A549 (cell line): ENCODE measurements at regions not wholly inside any gene's neighbourhood (a gene's known extent, or its start where the extent isn't known, plus 50 kb on each side); places are given as distances from the start of the nearest gene placed in this dataset.
"Not testable (repeated sequence)": the region's sequence is repeated elsewhere in the genome, so short reads cannot be mapped to it uniquely, and the experiment has no call there.

Experiments used
- ATAC-seq, 2 experiments: fragments of 200-7000 bp in 1 of 2; fragments of >200 bp in 1 of 2; cut with Nextera tagmentation in 1 of 2; cut with Tn5 transposase in 1 of 2; 3 replicates each; pipeline versions ENCODE4 v1.8.0 to v1.9.1; 2018 to 2020; ENCODE audit warnings: mild to moderate bottlenecking in 1 of 2, moderate library complexity in 1 of 2
- CTCF ChIA-PET: fragments of 300-600 bp; sonication (Branson Sonifier 250); formaldehyde crosslinking; extraction: SDS; loops from one replicate; lab custom pipeline; 2021; ENCODE audit warnings: antibody characterized with exemption, inconsistent platforms; lab: Yijun Ruan, JAX
- POLR2A ChIA-PET: fragments of 350-600 bp; formaldehyde crosslinking; extraction: SDS; loops from one replicate; lab custom pipeline; 2021; ENCODE audit warnings: antibody characterized with exemption, inconsistent platforms; lab: Yijun Ruan, JAX
- DNase-seq, 2 experiments: peaks; one replicate each; pipeline versions ENCODE4 v3.0.0 to v3.0.0-alpha.2; 2011 to 2016; ENCODE audit warnings: low read depth in 1 of 2, low spot score in 1 of 2
- FAIRE-seq: peaks from 2 replicates; lab custom pipeline; 2011; peaks lifted over from hg19 to GRCh38; lab: Jason Lieb, UNC
- H3K27ac ChIP-seq, 2 experiments: fragments of >200 bp; sonication (Bioruptor Twin); formaldehyde crosslinking; 3 replicates each; pipeline ENCODE4 v1.5.1; 2016 to 2017
- H3K4me1 ChIP-seq: fragments of >200 bp; sonication (Bioruptor Twin); formaldehyde crosslinking; 3 replicates; pipeline ENCODE4 v1.6.1; 2016
- H3K4me2 ChIP-seq: fragments of >200 bp; sonication (Bioruptor Twin); formaldehyde crosslinking; 3 replicates; pipeline ENCODE4 v1.6.1; 2016
- H3K4me3 ChIP-seq: fragments of >200 bp; sonication (Bioruptor Twin); formaldehyde crosslinking; 3 replicates; pipeline ENCODE4 v1.5.1; 2016
- H3K9me3 ChIP-seq: fragments of >200 bp; sonication (Bioruptor Twin); formaldehyde crosslinking; 3 replicates; pipeline ENCODE4 v1.6.1; 2016
- MAFK ChIP-seq: fragments of 450-650 bp; IDR thresholded peaks from 2 replicates; pipeline ENCODE4 v1.6.1; 2014; ENCODE audit not compliant: partially characterized antibody
- WGBS: methylation state at CpG from one replicate; pipeline ENCODE4 v1.1.6; 2017; ENCODE audit errors: missing lambda C conversion rate; 5-methylcytosine and 5-hydroxymethylcytosine counted together

- TF ChIP-seq MAFK: peak; percentile 61
- POLR2A ChIA-PET, H3K27ac ChIP-seq, H3K4me1 ChIP-seq, H3K4me2 ChIP-seq, FAIRE-seq, H3K9me3 ChIP-seq, H3K4me3 ChIP-seq, DNase-seq, CTCF ChIA-PET: not testable (repeated sequence)
- ATAC-seq: peak; percentile 57 to 59; a peak in 4 of 6 replicates
- 21% methylated on average over 8 of the region's 11 CpGs for WGBS
Measured at GRCh38 chr2:113551637-113552318, 53.3 kb downstream of the FOXD4L1 start.

DNA sequence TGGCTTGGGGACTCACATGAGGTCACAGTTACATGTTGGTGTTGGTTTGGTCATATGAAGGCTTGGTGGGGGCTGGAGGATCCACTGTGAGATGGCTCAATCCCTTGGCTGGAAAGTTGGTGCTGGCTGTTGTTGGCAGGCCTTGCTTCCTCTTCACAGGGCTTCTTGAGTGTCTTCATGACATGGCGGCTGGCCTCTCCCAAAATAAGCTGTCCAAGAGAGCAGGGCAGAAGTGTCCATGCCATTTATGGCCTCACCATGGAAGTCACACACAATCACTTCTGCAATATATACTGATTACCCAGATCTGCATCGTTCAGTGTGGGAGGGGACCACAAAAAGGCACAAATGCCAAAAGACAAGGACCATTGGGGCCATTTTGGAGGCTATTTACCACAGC, 61.4 kb downstream of the FOXD4L1 start:
- DNase-seq, POLR2A ChIA-PET, CTCF ChIA-PET, H3K4me3 ChIP-seq, H3K27ac ChIP-seq, H3K4me1 ChIP-seq, H3K9me3 ChIP-seq, H3K4me2 ChIP-seq, FAIRE-seq, ATAC-seq: not testable (repeated sequence)
- 18% methylated on average over 2 of the region's 2 CpGs for WGBS

DNA sequence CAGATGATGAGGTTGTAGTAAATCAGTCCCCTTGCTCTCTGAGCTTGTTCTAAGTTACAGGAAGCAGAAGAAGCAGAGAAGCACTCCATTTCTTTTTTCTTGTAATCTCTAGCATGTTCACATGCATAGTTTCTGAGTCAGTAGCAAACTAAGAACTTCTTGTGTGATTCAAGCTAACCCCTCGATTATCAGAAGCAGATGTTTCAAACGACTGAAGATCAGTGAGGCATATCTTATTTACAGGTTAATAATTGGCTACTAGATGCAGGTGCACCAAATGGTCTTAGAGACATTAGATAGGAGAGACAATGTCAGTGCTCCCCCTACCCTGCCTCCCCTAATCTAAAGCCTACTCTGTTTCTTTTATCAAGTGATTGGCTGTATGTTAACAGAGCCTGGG, 64.2 kb downstream of the FOXD4L1 start:
- CTCF ChIA-PET, H3K4me1 ChIP-seq, H3K4me3 ChIP-seq, POLR2A ChIA-PET, H3K9me3 ChIP-seq, ATAC-seq, DNase-seq, H3K27ac ChIP-seq, FAIRE-seq, H3K4me2 ChIP-seq: not testable (repeated sequence)
- 0% methylated on average over 2 of the region's 2 CpGs for WGBS

DNA sequence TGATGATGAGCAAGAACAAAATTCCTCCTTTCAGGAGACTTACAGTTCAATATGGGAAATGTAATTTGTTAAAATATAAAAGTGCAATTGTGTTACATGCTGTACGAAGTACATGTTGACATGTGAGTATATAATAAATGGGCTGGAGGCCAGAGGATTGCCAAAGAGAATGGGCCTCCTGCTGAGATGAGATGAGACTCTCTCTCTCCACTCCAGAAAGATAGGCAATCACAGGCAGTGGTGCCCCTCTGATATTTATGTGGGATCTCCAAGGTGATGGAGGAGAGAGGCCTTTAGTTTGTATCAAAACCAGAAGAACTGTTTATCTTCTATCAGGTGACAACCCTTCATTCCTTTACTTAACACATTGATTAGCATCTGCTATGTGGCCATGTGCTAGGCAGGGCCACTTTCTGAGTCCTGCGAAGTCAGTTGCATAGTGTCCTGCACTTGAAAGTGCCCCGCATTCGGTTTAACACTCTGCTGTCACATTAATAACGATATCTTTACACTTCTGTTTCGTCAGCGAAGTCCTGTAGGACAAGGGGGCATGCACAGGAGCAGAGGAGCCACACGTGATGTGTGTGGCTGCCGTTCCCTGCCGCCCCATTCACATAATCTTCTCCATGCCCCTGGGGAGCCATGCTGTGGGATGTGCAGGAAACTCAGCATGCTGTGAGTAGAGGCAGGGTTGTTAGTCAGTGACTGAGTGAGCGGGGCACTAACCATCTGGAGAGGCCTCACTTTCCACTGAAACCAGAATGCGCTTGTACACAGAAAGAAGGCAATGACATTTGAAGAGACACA, 60.2 kb upstream of the RABL2A start:
- H3K9me3 ChIP-seq, H3K4me2 ChIP-seq, CTCF ChIA-PET, DNase-seq, POLR2A ChIA-PET, H3K4me3 ChIP-seq, H3K27ac ChIP-seq, H3K4me1 ChIP-seq, FAIRE-seq: not testable (repeated sequence)
- ATAC-seq: peak in 1 of 2 experiments; percentile 26; a peak in 1 of 6 replicates
- WGBS: 50% methylated on average over 10 of the region's 12 CpGs

GRCh38 chr2:113567481-113567849, 59.6 kb upstream of the RABL2A start:
- FAIRE-seq, H3K27ac ChIP-seq, H3K4me1 ChIP-seq, DNase-seq, H3K4me3 ChIP-seq, H3K9me3 ChIP-seq, H3K4me2 ChIP-seq, POLR2A ChIA-PET, CTCF ChIA-PET, ATAC-seq: not testable (repeated sequence)
- WGBS: 18% methylated on average over 3 of the region's 3 CpGs

GRCh38 chr2:113568231-113568630, 58.8 kb upstream of the RABL2A start:
- POLR2A ChIA-PET: not testable (repeated sequence)

GRCh38 chr2:113570082-113570481, 57.0 kb upstream of the RABL2A start:
- ATAC-seq, H3K4me1 ChIP-seq, H3K9me3 ChIP-seq, H3K4me3 ChIP-seq, H3K4me2 ChIP-seq, H3K27ac ChIP-seq, POLR2A ChIA-PET, FAIRE-seq, DNase-seq, CTCF ChIA-PET: not testable (repeated sequence)
- 34% methylated on average over 2 of the region's 2 CpGs for WGBS

More at GRCh38 chr2:113568231-113568630, 58.8 kb upstream of the RABL2A start:
- H3K4me2 ChIP-seq, H3K27ac ChIP-seq, CTCF ChIA-PET, H3K4me1 ChIP-seq, ATAC-seq, H3K4me3 ChIP-seq, DNase-seq, FAIRE-seq, H3K9me3 ChIP-seq: not testable (repeated sequence)
- 78% methylated on average over 13 of the region's 14 CpGs for WGBS

DNA sequence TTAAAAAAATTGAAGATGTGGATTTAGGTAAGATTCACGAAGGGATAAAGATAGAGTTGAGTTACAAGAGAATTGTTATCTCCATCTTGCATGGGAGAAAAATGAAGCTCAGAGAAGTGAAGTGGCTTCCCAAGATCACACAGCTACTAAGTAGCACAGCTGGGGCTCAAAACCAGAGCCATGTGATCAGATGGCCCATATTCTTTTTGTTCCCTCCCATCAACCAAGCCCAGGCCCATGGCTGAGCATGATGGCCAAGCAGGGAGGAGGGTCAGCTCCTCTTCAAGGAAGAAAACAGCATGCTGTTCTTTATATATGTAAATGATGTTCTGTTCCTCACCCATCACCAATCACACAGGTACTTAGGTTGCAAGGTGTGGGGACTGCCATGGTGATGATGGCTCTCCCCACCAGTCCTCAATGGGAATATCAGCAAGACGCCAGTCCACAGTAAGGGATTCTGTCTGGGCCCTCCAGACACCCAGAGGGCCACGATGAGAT, 56.5 kb upstream of the RABL2A start:
- POLR2A ChIA-PET, CTCF ChIA-PET, H3K4me2 ChIP-seq, H3K9me3 ChIP-seq, H3K4me1 ChIP-seq, FAIRE-seq, DNase-seq, ATAC-seq, H3K27ac ChIP-seq, H3K4me3 ChIP-seq: not testable (repeated sequence)
- 9% methylated on average over 1 of the region's 3 CpGs for WGBS

GRCh38 chr2:113571482-113572068, 55.5 kb upstream of the RABL2A start:
- H3K4me3 ChIP-seq, H3K4me2 ChIP-seq, H3K4me1 ChIP-seq, H3K27ac ChIP-seq, DNase-seq, POLR2A ChIA-PET, CTCF ChIA-PET, H3K9me3 ChIP-seq, FAIRE-seq: not testable (repeated sequence)
- ATAC-seq: peak; percentile 32 to 51; a peak in 4 of 6 replicates
- WGBS: 22% methylated on average over 4 of the region's 6 CpGs

GRCh38 chr2:113575721-113576120, 51.3 kb upstream of the RABL2A start:
- 38% methylated on average over 3 of the region's 4 CpGs for WGBS
- not testable (repeated sequence) for DNase-seq, ATAC-seq

More at GRCh38 chr2:113575721-113576120, 51.3 kb upstream of the RABL2A start:
- CTCF ChIA-PET, H3K9me3 ChIP-seq, H3K4me2 ChIP-seq, H3K4me1 ChIP-seq, POLR2A ChIA-PET, FAIRE-seq, H3K27ac ChIP-seq, H3K4me3 ChIP-seq: not testable (repeated sequence)
